OCI-LY7 (cell line): ENCODE measurements at regions not wholly inside any gene's neighbourhood (a gene's known extent, or its start where the extent isn't known, plus 50 kb on each side); places are given as distances from the start of the nearest gene placed in this dataset.

Experiments used
- EZH2phosphoT487 ChIP-seq: fragments of 200-600 bp; sonication (generic); IDR thresholded peaks from 2 replicates; pipeline ENCODE4 v1.6.1; 2018; ENCODE audit warnings: low read depth, borderline replicate concordance, mild to moderate bottlenecking, mixed run types, antibody characterized with exemption, low read length, moderate library complexity, mixed read lengths
- TF ChIP-seq, protein P1 (sequence below): fragments of 200-600 bp; sonication (generic); conservative IDR thresholded peaks from 2 replicates; pipeline ENCODE4 v1.5.1; 2014; ENCODE audit warnings: mild to moderate bottlenecking, antibody characterized with exemption, low read length, moderate library complexity, mixed read lengths

DNA sequence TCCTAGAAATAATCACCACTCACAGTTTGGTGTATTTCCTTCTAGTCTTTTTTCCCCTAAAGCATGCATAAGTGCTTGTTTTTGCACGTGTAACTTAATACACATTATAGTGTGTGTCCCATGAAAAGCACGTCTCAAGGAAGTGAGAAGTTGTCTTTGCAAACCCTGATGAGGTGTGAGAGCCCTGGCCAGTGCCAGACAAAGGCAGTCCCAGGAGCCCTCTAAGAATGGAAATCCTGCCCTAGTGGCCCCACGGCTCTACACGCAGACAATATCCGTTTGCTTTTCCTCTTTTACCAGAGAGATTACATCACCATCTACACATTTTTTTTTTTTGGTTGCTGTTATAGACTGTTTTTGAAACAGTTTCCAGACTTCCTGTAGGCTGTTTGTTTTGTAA, 85.5 kb upstream of the FZD10 start:
- TF ChIP-seq EZH2phosphoT487, result no peak
- TF ChIP-seq, protein P1, sequence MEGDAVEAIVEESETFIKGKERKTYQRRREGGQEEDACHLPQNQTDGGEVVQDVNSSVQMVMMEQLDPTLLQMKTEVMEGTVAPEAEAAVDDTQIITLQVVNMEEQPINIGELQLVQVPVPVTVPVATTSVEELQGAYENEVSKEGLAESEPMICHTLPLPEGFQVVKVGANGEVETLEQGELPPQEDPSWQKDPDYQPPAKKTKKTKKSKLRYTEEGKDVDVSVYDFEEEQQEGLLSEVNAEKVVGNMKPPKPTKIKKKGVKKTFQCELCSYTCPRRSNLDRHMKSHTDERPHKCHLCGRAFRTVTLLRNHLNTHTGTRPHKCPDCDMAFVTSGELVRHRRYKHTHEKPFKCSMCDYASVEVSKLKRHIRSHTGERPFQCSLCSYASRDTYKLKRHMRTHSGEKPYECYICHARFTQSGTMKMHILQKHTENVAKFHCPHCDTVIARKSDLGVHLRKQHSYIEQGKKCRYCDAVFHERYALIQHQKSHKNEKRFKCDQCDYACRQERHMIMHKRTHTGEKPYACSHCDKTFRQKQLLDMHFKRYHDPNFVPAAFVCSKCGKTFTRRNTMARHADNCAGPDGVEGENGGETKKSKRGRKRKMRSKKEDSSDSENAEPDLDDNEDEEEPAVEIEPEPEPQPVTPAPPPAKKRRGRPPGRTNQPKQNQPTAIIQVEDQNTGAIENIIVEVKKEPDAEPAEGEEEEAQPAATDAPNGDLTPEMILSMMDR, result no peak
